ENCODE measurements at regions not wholly inside any gene's neighbourhood (a gene's known extent, or its start where the extent isn't known, plus 50 kb on each side); places are given as distances from the start of the nearest gene placed in this dataset.

DNA sequence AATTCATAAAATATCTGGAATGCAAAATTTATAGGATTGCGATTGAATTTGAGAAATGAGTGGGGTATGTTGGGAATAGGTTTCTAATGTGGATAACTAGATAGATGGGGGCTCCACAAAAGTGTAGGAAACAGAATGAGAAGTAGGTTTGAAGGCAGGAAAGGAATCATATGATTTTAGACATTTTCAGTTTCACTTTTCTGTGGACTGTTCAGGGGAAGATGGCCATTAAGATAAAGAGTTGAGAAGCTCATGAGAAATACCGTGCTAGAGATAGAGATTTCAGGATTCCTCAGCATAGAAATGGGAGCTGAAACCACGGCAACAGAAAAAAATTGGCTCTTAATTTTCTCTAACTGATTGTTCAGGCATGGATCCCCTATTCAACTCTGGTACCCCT is 163.4 kb upstream of the CD180 start:
- TF ChIP-seq, protein P1, sequence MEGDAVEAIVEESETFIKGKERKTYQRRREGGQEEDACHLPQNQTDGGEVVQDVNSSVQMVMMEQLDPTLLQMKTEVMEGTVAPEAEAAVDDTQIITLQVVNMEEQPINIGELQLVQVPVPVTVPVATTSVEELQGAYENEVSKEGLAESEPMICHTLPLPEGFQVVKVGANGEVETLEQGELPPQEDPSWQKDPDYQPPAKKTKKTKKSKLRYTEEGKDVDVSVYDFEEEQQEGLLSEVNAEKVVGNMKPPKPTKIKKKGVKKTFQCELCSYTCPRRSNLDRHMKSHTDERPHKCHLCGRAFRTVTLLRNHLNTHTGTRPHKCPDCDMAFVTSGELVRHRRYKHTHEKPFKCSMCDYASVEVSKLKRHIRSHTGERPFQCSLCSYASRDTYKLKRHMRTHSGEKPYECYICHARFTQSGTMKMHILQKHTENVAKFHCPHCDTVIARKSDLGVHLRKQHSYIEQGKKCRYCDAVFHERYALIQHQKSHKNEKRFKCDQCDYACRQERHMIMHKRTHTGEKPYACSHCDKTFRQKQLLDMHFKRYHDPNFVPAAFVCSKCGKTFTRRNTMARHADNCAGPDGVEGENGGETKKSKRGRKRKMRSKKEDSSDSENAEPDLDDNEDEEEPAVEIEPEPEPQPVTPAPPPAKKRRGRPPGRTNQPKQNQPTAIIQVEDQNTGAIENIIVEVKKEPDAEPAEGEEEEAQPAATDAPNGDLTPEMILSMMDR (IDR thresholded peaks at IDR 0.05), result no peak
- no peak for TF ChIP-seq POLR2A (IDR thresholded peaks at IDR 0.05)

All from uterus (tissue), 2 donors.